PC-9 (cell line): ENCODE measurements at regions not wholly inside any gene's neighbourhood (a gene's known extent, or its start where the extent isn't known, plus 50 kb on each side); places are given as distances from the start of the nearest gene placed in this dataset.

Experiments
- BruUV-seq: library from RNA; stranded (reverse); fragments of 400-500 nt; replicated peaks from 2 replicates; lab custom pipeline; 2021; lab: Mats Ljungman, UMichigan
- CTCF ChIA-PET: fragments of 300-600 bp; sonication (Branson Sonifier 250); formaldehyde crosslinking; loops from one replicate; lab custom pipeline; 2022; ENCODE audit warnings: antibody characterized with exemption; lab: Charles Lee
- POLR2A ChIA-PET: fragments of 300-600 bp; sonication (Branson Sonifier 250); formaldehyde crosslinking; loops from one replicate; lab custom pipeline; 2022; ENCODE audit warnings: antibody characterized with exemption; ENCODE audit not compliant: unreplicated experiment; lab: Charles Lee
- DNase-seq, 2 experiments: peaks; one replicate each; pipeline versions ENCODE4 v3.0.0 to v3.0.0-alpha.2; 2015 to 2022; ENCODE audit warnings: mixed read lengths in 1 of 2
- H2AFZ ChIP-seq: fragments of 200-600 bp; sonication (generic); 2 replicates; pipeline ENCODE4 v1.8.1; 2017; ENCODE audit warnings: antibody characterized with exemption
- H3F3A ChIP-seq: fragments of 200-600 bp; sonication (generic); 2 replicates; pipeline ENCODE4 v1.8.1; 2017; ENCODE audit warnings: antibody characterized with exemption, mild to moderate bottlenecking, low read depth; ENCODE audit not compliant: insufficient read depth
- H3K27ac ChIP-seq: fragments of 200-600 bp; sonication (generic); 2 replicates; pipeline ENCODE4 v1.6.1; 2016; ENCODE audit warnings: mixed run types
- H3K27me3 ChIP-seq: fragments of 200-600 bp; sonication (generic); 2 replicates; pipeline ENCODE4 v1.6.1; 2016; ENCODE audit warnings: low read depth, mixed run types; ENCODE audit not compliant: insufficient read depth
- H3K36me3 ChIP-seq: fragments of 200-600 bp; sonication (generic); 2 replicates; pipeline ENCODE4 v1.6.1; 2016; ENCODE audit warnings: low read depth, mixed run types
- H3K4me1 ChIP-seq: fragments of 200-600 bp; sonication (generic); replicated peaks from 2 replicates; pipeline ENCODE4 v1.6.1; 2016; ENCODE audit warnings: mixed run types; ENCODE audit not compliant: insufficient read depth
- H3K4me2 ChIP-seq: fragments of 200-600 bp; sonication (generic); 2 replicates; pipeline ENCODE4 v1.6.1; 2017; ENCODE audit warnings: mixed run types
- H3K4me3 ChIP-seq: fragments of 200-600 bp; sonication (generic); 2 replicates; pipeline ENCODE4 v1.6.1; 2016; ENCODE audit warnings: mixed run types
- H3K79me2 ChIP-seq: fragments of 200-600 bp; sonication (generic); 2 replicates; pipeline ENCODE4 v1.6.1; 2017; ENCODE audit warnings: low read depth, mixed run types
- H3K9me2 ChIP-seq: fragments of 200-600 bp; sonication (generic); 2 replicates; pipeline ENCODE4 v1.8.1; 2017; ENCODE audit warnings: mild to moderate bottlenecking; ENCODE audit not compliant: insufficient read depth
- H3K9me3 ChIP-seq: fragments of 200-600 bp; sonication (generic); 2 replicates; pipeline ENCODE4 v1.8.1; 2016; ENCODE audit warnings: low read depth; ENCODE audit not compliant: insufficient read depth
- H4K20me1 ChIP-seq: fragments of 200-600 bp; sonication (generic); 2 replicates; pipeline ENCODE4 v1.8.1; 2017; ENCODE audit not compliant: insufficient read depth
- CTCF ChIP-seq: fragments of 200-600 bp; sonication (generic); conservative IDR thresholded peaks from 2 replicates; pipeline ENCODE4 v1.6.1; 2017; ENCODE audit warnings: mixed run types, antibody characterized with exemption, mild to moderate bottlenecking, moderate library complexity
- EZH2 ChIP-seq: fragments of 200-600 bp; sonication (generic); IDR thresholded peaks from 2 replicates; pipeline ENCODE4 v1.8.0; 2017; ENCODE audit warnings: antibody characterized with exemption, low read depth
- intact Hi-C: fragments of 100-400 bp; cut with micrococcal nuclease; formaldehyde crosslinking; loops from one replicate; pipeline ENCODE4 v1.10.0; 2022; ENCODE audit not compliant: unreplicated experiment

- POLR2A ChIA-PET: no interaction called here
- H3K4me3 ChIP-seq: no peak overlapping the region
- BruUV-seq: no TSS peak
- intact Hi-C loops: no loop called here
- no peaks in the 10 kb centered on the region for H3K27me3 ChIP-seq
- no peak overlapping the region for H2AFZ ChIP-seq
- CTCF ChIA-PET: no interaction called here
- no peaks in the 10 kb centered on the region for H3F3A ChIP-seq
- H3K79me2 ChIP-seq: no peaks in the 10 kb centered on the region
- no peak for DNase-seq
- no peaks in the 10 kb centered on the region for H4K20me1 ChIP-seq
- no peak overlapping the region for H3K4me2 ChIP-seq
- peaks cover 8% of the 10 kb centered on the region; the same call in 1 of the 2 replicates for H3K4me1 ChIP-seq
- H3K36me3 ChIP-seq: no peaks in the 10 kb centered on the region
- no peak for TF ChIP-seq CTCF
- TF ChIP-seq EZH2: no peak
- H3K9me2 ChIP-seq: no peaks in the 10 kb centered on the region
- no peak overlapping the region for H3K27ac ChIP-seq
- 0 out of 2 replicates have a peak, but pooled peaks cover 2% of the 10 kb centered on the region for H3K9me3 ChIP-seq
Observed at GRCh38 chr2:220437938-220438337, 810.5 kb downstream of the SLC4A3 start.

- no peaks in the 10 kb centered on the region for H3K79me2 ChIP-seq
- no peak for TF ChIP-seq CTCF
- no peak for TF ChIP-seq EZH2
- H3K36me3 ChIP-seq: no peaks in the 10 kb centered on the region
- H3K4me2 ChIP-seq: no peak overlapping the region
- no TSS peak for BruUV-seq
- H3K9me2 ChIP-seq: no peaks in the 10 kb centered on the region
- DNase-seq: no peak
- H3K27ac ChIP-seq: no peak overlapping the region
- H3F3A ChIP-seq: no peaks in the 10 kb centered on the region
- H3K4me3 ChIP-seq: no peak overlapping the region
- no peaks in the 10 kb centered on the region for H3K27me3 ChIP-seq
- intact Hi-C loops: loop anchor here (10.0 kb wide), 1 partner anchor 216 kb away; no protein-coding TSS in a partner anchor
- peaks cover 10% of the 10 kb centered on the region; the same call in 1 of the 2 replicates for H3K4me1 ChIP-seq
- H2AFZ ChIP-seq: no peak overlapping the region
- 0 out of 2 replicates have a peak, but pooled peaks cover 7% of the 10 kb centered on the region for H3K9me3 ChIP-seq
- ChIA-PET POLR2A (no interaction called here), CTCF (no interaction called here)
- no peaks in the 10 kb centered on the region for H4K20me1 ChIP-seq
Observed at GRCh38 chr2:220440731-220441130, 813.3 kb downstream of the SLC4A3 start.

GRCh38 chr2:220441404-220441803, 814.0 kb downstream of the SLC4A3 start:
- no peak overlapping the region for H3K27ac ChIP-seq
- no peaks in the 10 kb centered on the region for H3K79me2 ChIP-seq
- DNase-seq: no peak
- no peak overlapping the region for H3K4me3 ChIP-seq
- H3K4me2 ChIP-seq: no peak overlapping the region
- BruUV-seq: no TSS peak
- H3K9me3 ChIP-seq: 0 out of 2 replicates have a peak, but pooled peaks cover 7% of the 10 kb centered on the region
- H2AFZ ChIP-seq: no peak overlapping the region
- no peaks in the 10 kb centered on the region for H3K36me3 ChIP-seq
- POLR2A ChIA-PET: no interaction called here
- peaks cover 10% of the 10 kb centered on the region; the same call in 1 of the 2 replicates for H3K4me1 ChIP-seq
- no peaks in the 10 kb centered on the region for H3F3A ChIP-seq
- H3K9me2 ChIP-seq: no peaks in the 10 kb centered on the region
- CTCF ChIA-PET: no interaction called here
- H4K20me1 ChIP-seq: no peaks in the 10 kb centered on the region
- no peaks in the 10 kb centered on the region for H3K27me3 ChIP-seq
- intact Hi-C loops: loop anchor here (10.0 kb wide), 1 partner anchor 217 kb away; no protein-coding TSS in a partner anchor
- TF ChIP-seq CTCF (no peak), EZH2 (no peak)
